HG02870 (cell line): ENCODE measurements at regions not wholly inside any gene's neighbourhood (a gene's known extent, or its start where the extent isn't known, plus 50 kb on each side); places are given as distances from the start of the nearest gene placed in this dataset.
A peak's percentile ranks its signal among the peaks of the same experiment; 100 is the strongest.
"Not testable (repeated sequence)": the region's sequence is repeated elsewhere in the genome, so short reads cannot be mapped to it uniquely, and the experiment has no call there.

Source experiments
- ATAC-seq: cut with Tn5 transposase; IDR thresholded peaks from one replicate; pipeline ENCODE4 v1.9.1; 2021; ENCODE audit warnings: mild to moderate bottlenecking, moderate library complexity; ENCODE audit not compliant: unreplicated experiment

GRCh38 chr1:58256041-58256440 lies 290.5 kb downstream of the OMA1 start:
- ATAC-seq, result no peak

DNA sequence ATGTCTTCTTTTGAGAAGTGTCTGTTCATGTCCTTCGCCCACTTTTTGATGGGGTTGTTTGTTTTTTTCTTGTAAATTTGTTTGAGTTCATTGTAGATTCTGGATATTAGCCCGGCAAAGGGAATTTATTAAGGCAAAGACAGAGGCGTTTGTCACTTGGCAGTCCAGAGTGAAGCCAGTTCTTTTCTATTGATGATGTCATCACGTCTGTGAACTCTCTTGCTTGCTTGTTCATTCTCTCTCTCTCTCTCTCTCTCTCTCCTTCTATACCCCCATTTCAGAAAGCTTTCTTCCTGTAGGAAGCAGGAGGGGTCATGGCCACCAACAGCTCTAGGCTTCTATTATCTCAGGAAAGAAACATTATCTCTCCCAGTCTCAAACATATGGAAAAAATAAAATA lies 291.3 kb downstream of the OMA1 start:
- ATAC-seq, result no peak

DNA sequence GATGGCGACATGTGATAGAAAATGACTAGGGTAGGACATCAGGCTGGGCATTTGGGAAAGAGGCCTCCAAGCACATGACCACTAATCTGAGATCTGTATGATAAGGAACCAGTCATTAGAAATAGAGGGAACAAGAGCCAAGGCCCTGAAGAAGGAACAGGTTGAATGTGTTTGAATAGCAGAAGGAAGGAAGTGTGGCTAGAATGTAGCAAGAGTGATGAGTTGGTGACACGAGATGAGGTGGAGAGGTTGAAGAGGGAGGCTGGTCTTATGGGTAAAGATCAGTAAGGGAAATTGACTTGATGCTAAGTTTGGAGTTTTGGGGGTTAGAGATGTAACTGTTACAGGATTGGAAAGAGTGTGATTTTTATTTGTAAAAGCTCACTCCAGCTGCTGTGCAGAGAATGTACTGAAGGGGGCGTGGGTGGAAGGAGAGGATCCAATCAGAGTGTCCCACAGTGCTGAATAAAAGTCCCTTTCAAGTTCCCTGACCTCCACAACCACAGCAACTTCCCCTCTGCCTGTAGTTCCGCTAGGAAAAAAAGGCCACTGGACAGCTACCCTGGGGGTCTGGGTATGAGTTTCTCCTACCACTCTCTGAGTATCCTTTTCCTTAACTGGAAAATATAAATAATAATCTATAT lies 295.0 kb downstream of the OMA1 start:
- ATAC-seq, result no peak

DNA sequence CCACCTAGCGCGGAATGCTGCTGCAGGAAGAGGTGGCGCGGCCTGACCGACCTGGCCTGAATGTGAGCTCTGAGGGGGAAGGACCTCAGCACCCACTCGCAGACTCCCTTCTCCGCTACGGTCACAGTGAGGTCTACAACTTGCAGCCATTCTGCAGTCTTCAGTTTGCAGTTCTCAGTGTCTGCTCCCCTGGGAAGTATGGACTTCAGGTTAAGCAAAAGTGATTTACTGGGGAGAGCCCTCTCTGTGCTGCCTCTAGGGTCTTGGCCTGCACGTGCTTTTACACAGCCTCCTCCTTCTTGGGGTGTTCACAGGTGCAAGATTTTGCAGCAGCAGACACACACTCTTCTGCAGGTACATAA lies 296.0 kb downstream of the OMA1 start:
- no peak for ATAC-seq

DNA sequence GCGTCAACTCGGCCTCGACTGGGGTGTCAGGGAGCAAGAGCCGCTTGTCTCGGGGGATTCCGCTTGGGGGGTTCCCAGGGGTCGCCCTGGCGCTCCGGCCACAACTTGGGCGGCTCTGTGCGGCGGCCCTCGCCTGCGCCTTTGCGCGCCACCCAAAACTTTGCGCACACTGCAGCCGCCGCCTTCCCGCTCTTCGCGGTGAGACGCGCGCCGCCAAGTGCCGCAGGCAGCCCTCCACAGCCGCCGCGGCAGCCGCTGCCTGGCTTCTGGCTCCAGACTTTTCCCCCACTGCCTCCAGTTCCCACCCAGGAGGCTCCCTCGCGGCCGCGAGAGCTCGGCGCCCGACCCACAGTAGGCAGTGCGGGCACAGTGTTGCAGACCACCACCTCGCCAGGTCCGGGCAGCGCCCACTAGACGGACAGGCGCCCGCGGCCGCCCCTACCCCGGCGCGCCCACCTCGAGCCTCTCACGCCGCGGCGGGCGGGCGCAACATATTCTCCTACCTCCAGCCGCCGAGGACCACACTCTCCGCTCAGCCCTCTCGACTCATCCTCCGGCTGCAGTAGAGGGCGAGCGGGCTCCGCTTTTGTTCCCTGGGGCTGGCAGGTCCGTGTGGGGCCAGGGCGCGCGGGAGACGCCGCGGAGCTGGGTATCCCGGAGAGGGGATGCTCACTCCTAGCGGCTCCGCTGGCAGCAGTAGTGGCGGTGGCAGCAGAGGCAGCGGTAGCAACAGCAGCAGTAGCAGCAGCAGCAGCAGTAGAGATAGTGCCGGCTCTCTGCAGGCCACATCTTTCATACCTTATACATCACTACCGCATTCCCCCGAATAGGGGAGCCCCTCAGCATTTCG lies 296.6 kb downstream of the OMA1 start:
- ATAC-seq, result peak; percentile 68

DNA sequence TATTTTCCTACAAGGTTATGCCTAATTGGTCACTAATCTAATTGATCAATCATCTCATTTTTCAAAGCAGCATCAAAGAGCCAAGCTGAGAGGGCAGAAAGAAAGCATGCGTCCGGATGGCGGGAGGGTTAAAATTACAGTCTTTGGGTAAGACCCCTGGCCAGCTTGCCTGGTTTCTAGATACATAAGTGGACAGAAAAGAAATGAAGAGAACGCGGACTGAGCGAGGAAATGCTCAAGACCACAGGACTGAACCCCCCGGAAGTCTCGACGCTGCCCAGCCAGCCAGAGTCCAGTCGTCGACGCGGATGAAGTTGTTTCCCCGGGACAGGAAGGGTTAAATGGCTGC lies 297.2 kb downstream of the OMA1 start:
- no peak for ATAC-seq

DNA sequence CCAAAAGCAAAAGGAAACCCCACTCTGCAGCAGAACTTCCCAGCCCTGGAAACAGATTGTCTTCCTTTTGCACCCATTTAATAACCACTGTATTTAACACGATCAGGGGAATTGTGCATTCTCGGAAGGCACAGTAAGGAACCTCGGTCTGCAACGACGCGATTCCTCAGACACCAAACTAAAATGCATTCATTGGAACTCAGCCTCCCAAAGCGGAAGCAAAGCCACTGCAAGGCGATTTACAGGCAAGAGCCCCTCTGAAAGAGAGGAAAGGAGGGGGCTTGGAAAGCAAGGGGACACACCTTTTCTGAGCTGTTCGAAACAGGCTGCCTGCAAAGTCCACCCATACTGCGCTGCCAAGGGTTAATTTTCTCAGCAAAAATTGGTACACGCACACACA lies 297.7 kb downstream of the OMA1 start:
- ATAC-seq, result no peak

DNA sequence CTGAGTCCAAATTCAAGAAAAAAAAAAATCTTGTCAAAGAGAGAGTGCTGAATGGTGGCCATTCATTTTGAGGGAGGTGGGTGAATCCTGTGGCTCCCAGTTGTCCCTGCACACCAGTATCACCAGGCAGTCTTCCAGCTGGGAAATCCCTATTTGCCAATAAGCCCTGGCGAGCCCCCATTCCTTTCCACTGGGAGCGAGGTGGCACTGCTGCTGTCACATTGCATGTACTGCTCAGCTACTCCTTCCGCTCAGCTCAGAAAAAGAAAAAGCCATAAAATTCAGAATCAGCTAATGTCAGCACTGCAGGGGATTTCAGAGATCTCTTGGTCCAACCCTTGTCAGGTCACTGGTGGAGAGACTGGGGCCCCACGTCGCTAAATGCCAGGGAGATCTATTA lies 298.5 kb downstream of the OMA1 start:
- ATAC-seq, result no peak

DNA sequence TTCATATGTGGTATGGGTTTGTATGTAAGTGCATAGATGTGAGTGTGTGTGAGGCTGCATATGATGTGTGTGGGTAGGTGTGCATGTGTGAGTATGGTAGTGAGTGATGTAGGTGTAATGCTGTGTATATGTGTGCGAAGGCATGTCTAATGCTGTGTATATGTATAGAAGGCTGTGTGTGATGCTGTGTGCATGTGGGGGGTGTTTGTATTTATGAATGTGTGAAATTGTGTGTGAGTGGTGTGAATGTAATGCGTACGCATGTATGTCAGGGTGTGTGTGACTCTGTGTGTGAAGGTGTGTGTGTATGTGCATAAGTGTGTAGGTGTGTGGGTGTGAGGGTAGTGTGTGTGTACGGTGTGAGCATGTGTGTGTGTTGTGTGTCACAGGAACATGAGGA lies 300.0 kb downstream of the OMA1 start:
- no peak for ATAC-seq

- ATAC-seq, result no peak
Observed at GRCh38 chr1:58244872-58245271, 301.7 kb downstream of the OMA1 start.

DNA sequence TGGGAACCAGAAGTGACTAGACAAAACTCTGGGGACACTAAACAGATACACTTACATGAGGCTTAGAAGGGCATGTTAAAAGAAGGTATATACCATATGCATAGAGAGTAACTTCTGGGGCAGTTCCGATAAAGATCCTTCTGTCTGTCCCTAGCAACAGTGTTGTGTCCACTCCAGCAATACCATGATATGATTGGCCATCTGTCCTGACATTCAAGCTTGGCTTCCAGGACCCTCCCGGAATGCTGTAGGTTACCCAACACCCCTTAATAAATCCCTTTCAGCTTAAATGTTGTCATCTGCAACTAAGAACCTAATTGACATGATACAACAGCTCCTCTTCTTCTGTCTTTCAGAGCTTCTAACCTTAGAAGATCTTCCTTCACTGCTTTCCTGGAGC lies 307.7 kb downstream of the OMA1 start:
- no peak for ATAC-seq

GRCh38 chr1:58233729-58234128 lies 312.8 kb downstream of the OMA1 start:
- ATAC-seq, result no peak

DNA sequence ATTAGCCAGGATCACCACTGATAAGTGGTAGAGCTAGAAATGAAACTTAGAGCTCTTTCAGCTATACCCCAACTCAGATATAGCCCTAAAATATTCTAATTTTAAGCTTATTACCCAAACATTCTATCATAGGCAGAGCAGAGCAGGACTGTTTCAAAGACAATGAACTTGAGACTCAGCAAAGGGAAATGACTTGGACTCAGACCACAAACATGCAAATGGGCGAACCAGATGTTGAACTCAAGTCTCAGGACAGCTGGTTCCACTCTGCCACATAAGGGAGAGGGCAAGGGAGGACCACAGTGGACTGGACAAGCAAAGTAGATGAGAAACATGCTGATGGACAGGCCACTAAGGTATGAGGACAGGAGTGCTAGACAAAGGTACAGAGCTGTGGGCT lies 315.3 kb downstream of the OMA1 start:
- ATAC-seq, result peak; percentile 53

GRCh38 chr1:58227604-58228003 lies 318.9 kb downstream of the OMA1 start:
- no peak for ATAC-seq

GRCh38 chr1:58223522-58223921 lies 323.0 kb downstream of the OMA1 start:
- ATAC-seq, result no peak

DNA sequence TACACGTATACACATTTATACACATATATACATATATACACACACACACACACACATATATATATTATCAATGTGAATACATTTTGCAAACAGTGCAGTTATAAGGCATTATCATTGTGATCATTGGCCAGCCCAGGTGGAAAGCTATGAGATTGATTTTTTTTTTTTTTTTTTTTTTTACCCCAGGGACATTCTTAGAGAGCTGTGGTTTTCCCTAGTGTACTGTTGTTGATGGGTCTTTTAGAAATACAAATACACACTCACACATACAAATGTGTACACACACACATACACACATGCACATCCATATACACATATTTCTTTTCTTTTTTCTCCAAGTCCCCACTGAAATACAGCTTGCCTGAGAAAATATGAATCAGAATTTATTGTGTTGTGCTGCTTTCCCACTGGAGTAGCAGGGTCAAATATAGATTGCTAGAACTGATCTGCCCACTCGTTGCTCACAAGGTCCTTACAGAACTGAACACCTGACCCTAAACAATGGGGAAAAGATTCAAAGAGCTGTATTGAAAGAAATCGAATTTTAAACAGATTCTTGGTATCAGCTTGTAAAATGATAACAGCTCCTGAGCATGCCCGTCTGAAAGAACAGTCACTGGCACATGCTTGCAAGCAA lies 325.6 kb downstream of the OMA1 start:
- ATAC-seq, result no peak

- not testable (repeated sequence) for ATAC-seq
Observed at GRCh38 chr1:58216169-58216568, 330.4 kb downstream of the OMA1 start.

DNA sequence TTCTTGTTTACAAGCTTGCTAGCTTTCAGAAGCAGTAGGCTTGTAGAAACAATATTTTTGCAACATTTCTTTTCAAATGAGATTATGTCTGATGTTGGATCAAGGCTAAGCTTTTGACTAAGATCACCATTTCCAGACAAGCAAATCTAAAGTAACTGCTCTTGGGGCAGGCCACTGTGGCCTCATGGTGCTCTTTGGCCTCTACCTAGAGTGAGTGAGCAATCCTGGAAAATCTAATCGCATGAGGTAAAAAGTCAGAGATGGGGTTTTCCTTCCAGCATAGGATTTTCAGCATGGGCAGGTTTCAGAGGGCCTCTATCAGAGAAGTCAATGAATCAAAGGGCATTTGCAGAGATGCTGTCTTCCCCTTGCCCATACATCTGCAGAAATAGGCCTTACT lies 331.9 kb downstream of the OMA1 start:
- ATAC-seq, result no peak

GRCh38 chr1:58211869-58212268 lies 334.7 kb downstream of the OMA1 start:
- ATAC-seq, result no peak

DNA sequence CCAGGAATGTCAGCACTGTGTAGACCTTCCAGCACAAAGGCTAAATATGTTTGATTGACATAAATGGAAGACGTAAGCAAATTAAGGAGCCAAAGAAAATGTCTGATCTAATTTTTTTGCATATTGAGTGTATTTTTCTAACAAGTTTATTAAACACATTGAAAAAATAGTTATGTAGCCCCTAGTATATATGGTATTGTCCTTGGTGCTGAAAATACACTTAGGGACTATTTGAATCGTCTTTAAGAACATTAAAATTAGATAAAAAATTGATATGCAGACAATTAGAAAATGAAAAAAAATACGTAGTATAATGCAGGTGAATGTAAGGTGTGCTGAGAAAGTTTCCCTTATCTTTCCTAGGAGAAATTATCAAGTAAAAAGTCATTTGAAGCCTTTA lies 337.0 kb downstream of the OMA1 start:
- ATAC-seq, result no peak

DNA sequence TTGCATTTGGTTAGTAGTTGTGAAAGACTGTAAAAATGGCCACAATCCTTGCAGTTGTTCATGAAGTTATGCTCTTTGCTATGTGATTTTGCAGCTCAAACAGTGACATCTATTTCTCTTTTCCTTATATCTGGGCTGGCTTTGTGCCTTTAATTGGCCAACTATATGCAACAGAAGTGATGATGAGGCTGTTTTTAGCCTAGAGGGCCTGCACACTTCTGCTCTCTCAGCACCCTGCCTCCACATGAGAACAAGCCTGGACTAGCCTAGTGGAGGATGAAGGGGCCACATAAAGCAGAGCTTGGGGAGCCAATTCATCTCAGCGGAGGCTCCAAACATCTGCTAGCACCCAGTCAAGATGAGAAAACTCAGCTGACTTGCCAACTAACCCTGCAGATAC lies 339.8 kb downstream of the OMA1 start:
- ATAC-seq, result no peak

GRCh38 chr1:58204284-58204683 lies 342.2 kb downstream of the OMA1 start:
- no peak for ATAC-seq
